ENCODE measurements at regions not wholly inside any gene's neighbourhood (a gene's known extent, or its start where the extent isn't known, plus 50 kb on each side); places are given as distances from the start of the nearest gene placed in this dataset.

DNA sequence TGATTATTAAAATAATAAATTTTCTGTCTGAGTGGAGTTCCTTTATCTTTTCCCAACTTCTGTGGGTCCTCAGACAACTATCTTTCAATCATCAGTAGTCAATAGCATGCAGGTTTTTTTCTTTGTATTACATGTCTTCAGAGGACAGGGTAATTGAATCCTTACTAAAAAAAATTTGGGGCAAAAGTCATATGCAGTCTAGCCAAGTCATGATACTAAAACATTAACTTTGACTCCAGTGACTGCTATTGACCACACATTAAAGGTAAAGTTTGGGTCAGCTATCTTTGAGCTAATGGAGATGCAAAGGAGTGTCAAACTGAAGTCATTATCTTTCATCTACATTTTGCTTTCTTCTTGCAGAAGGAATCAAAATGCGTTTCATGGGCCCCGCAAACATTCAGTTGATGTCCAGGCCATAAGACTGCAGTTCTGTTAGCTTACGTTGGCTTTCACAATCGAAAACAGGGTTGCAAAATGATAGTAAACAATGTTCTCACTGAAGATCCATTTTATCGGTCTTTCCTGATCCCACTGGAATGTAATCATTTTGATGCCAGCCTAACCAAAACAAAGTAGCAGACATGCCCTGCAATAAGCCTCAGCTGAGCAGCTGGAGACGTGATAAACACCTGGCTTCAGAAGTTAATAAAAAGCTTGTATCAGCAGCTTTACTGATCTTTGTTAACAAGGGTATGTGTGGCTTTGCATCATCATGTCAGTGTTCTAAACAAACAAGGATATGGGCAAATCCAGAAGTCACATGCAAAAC lies 186.1 kb upstream of the PRLR start:
- Histone ChIP-seq H3K27me3 (ENCODE audit: control insufficient read depth in 1 of 2, insufficient read depth in 2 of 2, low read length in 2 of 2) (no peaks in the 10 kb centered on the region), H3K9me3 (ENCODE audit: low read length) (no peaks in the 10 kb centered on the region), H3K4me3 (ENCODE audit: low read depth in 1 of 2, low read length in 2 of 2) (no peak overlapping the region), H3K36me3 (ENCODE audit: insufficient read depth, low read length) (no peaks in the 10 kb centered on the region), H3K9ac (ENCODE audit: low read length) (no peak overlapping the region), H3K27ac (ENCODE audit: low read depth, low read length) (no peak overlapping the region), H3K4me1 (ENCODE audit: insufficient read depth, low read length) (no peaks in the 10 kb centered on the region)

DNA sequence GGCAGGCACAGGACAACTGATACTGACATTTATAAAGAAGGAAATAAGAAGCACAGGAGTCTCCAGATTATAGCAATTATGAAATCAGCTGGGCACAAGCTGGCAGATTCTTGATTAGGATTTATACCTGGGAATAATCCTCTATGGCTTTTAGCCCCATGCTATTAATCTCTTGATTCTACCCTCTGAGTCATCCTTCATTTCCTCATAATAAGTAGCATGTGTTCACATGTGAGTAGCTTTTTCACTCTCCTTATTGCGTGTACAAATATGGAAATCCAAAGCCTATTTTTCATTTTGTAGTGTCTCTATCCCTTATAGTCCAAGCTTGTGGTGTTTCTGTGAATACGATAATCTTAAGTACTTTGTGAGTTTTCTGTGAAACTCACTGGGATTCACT lies 185.0 kb upstream of the PRLR start:
- Histone ChIP-seq H3K4me3 (ENCODE audit: low read depth in 1 of 2, low read length in 2 of 2) (no peak overlapping the region), H3K9me3 (ENCODE audit: low read length) (no peaks in the 10 kb centered on the region), H3K36me3 (ENCODE audit: insufficient read depth, low read length) (no peaks in the 10 kb centered on the region), H3K4me1 (ENCODE audit: insufficient read depth, low read length) (no peaks in the 10 kb centered on the region), H3K27ac (ENCODE audit: low read depth, low read length) (no peak overlapping the region), H3K9ac (ENCODE audit: low read length) (no peak overlapping the region), H3K27me3 (ENCODE audit: control insufficient read depth in 1 of 2, insufficient read depth in 2 of 2, low read length in 2 of 2) (no peaks in the 10 kb centered on the region)

DNA sequence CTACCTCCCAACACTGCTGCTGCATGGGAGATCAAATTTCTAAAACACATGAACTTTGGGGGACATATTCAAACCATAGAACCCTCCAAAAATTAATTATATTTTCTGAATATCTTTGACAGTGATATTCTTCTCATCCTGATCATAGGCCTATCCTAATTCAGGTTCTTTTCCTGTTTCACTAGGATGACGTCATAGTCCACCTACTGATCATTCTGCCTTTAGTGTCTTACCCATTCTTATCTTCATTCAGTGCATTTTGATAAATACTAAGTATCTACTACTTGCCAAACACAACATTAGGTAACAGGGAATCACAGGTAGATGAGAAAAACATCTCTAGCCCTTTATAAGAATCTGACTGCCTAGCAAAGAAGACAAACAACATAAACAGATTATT lies 179.1 kb upstream of the PRLR start:
- no peak overlapping the region for H3K4me3 ChIP-seq (ENCODE audit: low read depth in 1 of 2, low read length in 2 of 2)
- H3K9ac ChIP-seq (ENCODE audit: low read length) = no peak overlapping the region
- H3K9me3 ChIP-seq (ENCODE audit: low read length) = no peaks in the 10 kb centered on the region
- H3K27ac ChIP-seq (ENCODE audit: low read depth, low read length) = no peak overlapping the region
- no peaks in the 10 kb centered on the region for H3K27me3 ChIP-seq (ENCODE audit: control insufficient read depth in 1 of 2, insufficient read depth in 2 of 2, low read length in 2 of 2)
- H3K36me3 ChIP-seq (ENCODE audit: insufficient read depth, low read length) = no peaks in the 10 kb centered on the region
- no peaks in the 10 kb centered on the region for H3K4me1 ChIP-seq (ENCODE audit: insufficient read depth, low read length)

DNA sequence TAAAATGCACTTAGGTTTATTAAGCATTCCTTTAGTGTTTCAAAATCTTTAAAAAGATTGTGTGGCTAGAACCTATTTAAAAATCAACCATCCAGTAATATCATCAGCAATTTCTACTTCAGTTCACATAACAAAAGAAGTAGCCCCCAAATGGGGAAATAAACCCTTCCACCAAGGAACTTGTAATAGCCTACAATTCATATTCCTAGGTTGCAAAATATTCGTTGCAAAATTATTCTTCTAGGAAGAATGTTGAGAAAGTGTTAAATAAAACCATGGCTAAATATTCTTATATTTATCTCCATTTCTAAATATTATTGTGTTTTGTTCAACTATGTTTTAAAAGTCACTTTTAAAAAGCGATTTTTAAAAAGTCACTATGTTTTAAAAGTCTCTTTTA lies 177.9 kb upstream of the PRLR start:
- H3K9me3 ChIP-seq (ENCODE audit: low read length) = no peaks in the 10 kb centered on the region
- no peak overlapping the region for H3K4me3 ChIP-seq (ENCODE audit: low read depth in 1 of 2, low read length in 2 of 2)
- no peaks in the 10 kb centered on the region for H3K4me1 ChIP-seq (ENCODE audit: insufficient read depth, low read length)
- no peaks in the 10 kb centered on the region for H3K36me3 ChIP-seq (ENCODE audit: insufficient read depth, low read length)
- H3K27me3 ChIP-seq (ENCODE audit: control insufficient read depth in 1 of 2, insufficient read depth in 2 of 2, low read length in 2 of 2) = no peaks in the 10 kb centered on the region
- H3K27ac ChIP-seq (ENCODE audit: low read depth, low read length) = no peak overlapping the region
- no peak overlapping the region for H3K9ac ChIP-seq (ENCODE audit: low read length)

DNA sequence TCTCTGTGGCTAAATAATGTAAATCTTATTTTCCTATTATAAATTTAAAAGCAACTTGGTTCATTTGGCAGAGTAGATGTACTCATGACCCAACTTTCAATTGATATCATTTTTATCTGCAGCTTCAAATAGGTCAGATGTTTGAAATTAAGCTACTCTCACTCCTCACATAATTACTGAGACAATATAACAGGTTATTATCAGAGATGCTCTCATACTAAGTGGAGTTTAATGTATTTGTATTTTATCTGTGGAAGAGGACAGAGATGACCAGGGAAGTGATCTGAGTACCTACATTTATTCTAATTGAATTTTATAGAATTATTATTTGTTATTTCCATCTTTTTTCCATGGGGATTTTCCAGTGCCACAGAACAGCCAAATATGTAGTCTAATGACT lies 177.4 kb upstream of the PRLR start:
- Histone ChIP-seq H3K27ac (ENCODE audit: low read depth, low read length) (no peak overlapping the region), H3K4me1 (ENCODE audit: insufficient read depth, low read length) (no peaks in the 10 kb centered on the region), H3K27me3 (ENCODE audit: control insufficient read depth in 1 of 2, insufficient read depth in 2 of 2, low read length in 2 of 2) (no peaks in the 10 kb centered on the region), H3K9me3 (ENCODE audit: low read length) (no peaks in the 10 kb centered on the region), H3K36me3 (ENCODE audit: insufficient read depth, low read length) (no peaks in the 10 kb centered on the region), H3K9ac (ENCODE audit: low read length) (no peak overlapping the region), H3K4me3 (ENCODE audit: low read depth in 1 of 2, low read length in 2 of 2) (no peak overlapping the region)

- H3K27ac ChIP-seq (ENCODE audit: low read depth, low read length) = no peak overlapping the region
- H3K27me3 ChIP-seq (ENCODE audit: control insufficient read depth in 1 of 2, insufficient read depth in 2 of 2, low read length in 2 of 2) = no peaks in the 10 kb centered on the region
- no peaks in the 10 kb centered on the region for H3K36me3 ChIP-seq (ENCODE audit: insufficient read depth, low read length)
- no peaks in the 10 kb centered on the region for H3K9me3 ChIP-seq (ENCODE audit: low read length)
- H3K9ac ChIP-seq (ENCODE audit: low read length) = no peak overlapping the region
- no peaks in the 10 kb centered on the region for H3K4me1 ChIP-seq (ENCODE audit: insufficient read depth, low read length)
- no peak overlapping the region for H3K4me3 ChIP-seq (ENCODE audit: low read depth in 1 of 2, low read length in 2 of 2)
Measured at GRCh38 chr5:35405938-35406337, 175.7 kb upstream of the PRLR start.

GRCh38 chr5:35404701-35405100 lies 174.4 kb upstream of the PRLR start:
- Histone ChIP-seq H3K27ac (ENCODE audit: low read depth, low read length) (no peak overlapping the region), H3K4me3 (ENCODE audit: low read depth in 1 of 2, low read length in 2 of 2) (no peak overlapping the region), H3K27me3 (ENCODE audit: control insufficient read depth in 1 of 2, insufficient read depth in 2 of 2, low read length in 2 of 2) (no peaks in the 10 kb centered on the region), H3K36me3 (ENCODE audit: insufficient read depth, low read length) (no peaks in the 10 kb centered on the region), H3K4me1 (ENCODE audit: insufficient read depth, low read length) (no peaks in the 10 kb centered on the region), H3K9ac (ENCODE audit: low read length) (no peak overlapping the region), H3K9me3 (ENCODE audit: low read length) (no peaks in the 10 kb centered on the region)

DNA sequence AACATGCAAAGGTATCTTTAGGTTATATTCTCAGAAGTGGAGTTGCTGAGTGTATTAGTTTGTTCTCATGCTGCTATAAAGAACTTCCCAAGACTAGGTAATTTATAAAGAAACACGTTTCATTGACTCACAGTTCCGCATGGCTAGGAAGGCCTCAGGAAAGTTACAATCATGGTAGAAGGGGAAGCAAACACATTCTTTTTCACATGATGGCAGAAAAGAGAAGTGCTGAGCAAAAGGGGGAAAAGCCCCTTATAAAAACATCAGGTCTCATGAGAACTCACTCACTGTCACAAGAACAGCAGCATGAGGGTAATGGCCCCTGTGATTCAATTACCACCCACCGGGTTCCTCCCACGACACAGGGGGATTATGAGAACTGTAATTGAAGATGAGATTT lies 163.6 kb upstream of the PRLR start:
- Histone ChIP-seq H3K9ac (ENCODE audit: low read length) (no peak overlapping the region), H3K36me3 (ENCODE audit: insufficient read depth, low read length) (no peaks in the 10 kb centered on the region), H3K9me3 (ENCODE audit: low read length) (no peaks in the 10 kb centered on the region), H3K4me1 (ENCODE audit: insufficient read depth, low read length) (no peaks in the 10 kb centered on the region), H3K4me3 (ENCODE audit: low read depth in 1 of 2, low read length in 2 of 2) (no peak overlapping the region), H3K27me3 (ENCODE audit: control insufficient read depth in 1 of 2, insufficient read depth in 2 of 2, low read length in 2 of 2) (no peaks in the 10 kb centered on the region), H3K27ac (ENCODE audit: low read depth, low read length) (no peak overlapping the region)

DNA sequence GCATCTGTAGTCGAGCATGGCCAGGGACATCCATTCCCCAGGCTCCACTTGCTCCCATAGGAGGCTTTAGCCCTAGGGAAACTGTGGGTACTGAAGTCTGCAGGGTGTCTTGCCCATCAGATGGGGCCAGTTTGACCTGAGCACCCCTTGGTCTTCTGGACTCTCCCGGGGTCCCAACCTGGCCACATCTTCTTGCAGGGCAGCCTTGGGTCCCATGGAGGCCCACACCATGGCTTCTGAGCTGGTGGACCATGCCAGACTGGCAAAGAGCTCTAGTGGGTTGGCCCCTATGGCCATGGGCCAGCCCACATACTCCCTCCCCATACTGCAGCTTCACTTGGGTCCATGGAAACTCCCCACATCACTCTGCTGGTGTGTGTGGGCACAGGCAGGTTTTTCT lies 154.4 kb upstream of the PRLR start:
- H3K4me3 ChIP-seq (ENCODE audit: low read depth in 1 of 2, low read length in 2 of 2) = no peak overlapping the region

DNA sequence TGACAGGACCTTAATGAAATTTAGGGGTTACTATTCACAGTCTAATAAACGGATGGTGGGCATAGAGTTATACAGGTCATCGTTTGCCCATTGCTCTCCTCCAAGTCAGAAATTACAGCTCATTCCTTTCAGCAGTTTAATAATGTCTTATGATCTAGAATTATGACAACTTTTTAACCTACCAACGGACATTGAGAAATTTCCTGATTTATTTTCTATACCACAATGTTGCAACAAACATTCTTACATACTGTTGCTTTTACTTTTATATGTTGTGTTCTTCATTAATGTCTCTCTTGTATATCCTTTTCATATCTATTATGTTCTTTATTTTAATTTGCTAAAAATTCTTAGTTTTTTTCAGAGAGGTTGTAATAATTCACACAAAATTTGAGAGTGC lies 152.8 kb upstream of the PRLR start:
- H3K27ac ChIP-seq (ENCODE audit: low read depth, low read length) = no peak overlapping the region

More for the DNA sequence above, 154.4 kb upstream of the PRLR start:
- no peak overlapping the region for H3K9ac ChIP-seq (ENCODE audit: low read length)
- H3K9me3 ChIP-seq (ENCODE audit: low read length) = no peaks in the 10 kb centered on the region
- no peaks in the 10 kb centered on the region for H3K4me1 ChIP-seq (ENCODE audit: insufficient read depth, low read length)
- H3K27ac ChIP-seq (ENCODE audit: low read depth, low read length) = no peak overlapping the region
- H3K36me3 ChIP-seq (ENCODE audit: insufficient read depth, low read length) = no peaks in the 10 kb centered on the region
- no peaks in the 10 kb centered on the region for H3K27me3 ChIP-seq (ENCODE audit: control insufficient read depth in 1 of 2, insufficient read depth in 2 of 2, low read length in 2 of 2)

DNA sequence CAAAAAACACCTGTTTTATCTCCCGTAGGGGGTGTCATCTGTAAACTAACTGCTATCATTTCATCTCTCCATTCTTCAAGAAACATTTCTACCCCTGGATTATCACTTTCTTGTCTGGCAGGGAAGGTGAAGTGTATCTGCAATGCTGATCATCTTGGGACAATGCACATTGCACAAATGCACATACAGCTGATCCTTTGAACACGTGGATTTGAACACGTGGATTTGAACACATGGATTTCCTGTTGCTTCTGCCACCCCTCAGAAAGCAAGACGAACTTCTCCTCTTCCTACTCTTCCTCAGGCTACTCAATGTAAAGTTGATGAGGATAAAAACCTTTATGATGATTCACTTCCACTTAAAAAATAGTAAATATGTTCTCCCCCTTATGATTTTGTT lies 147.4 kb upstream of the PRLR start:
- Histone ChIP-seq H3K9me3 (ENCODE audit: low read length) (no peaks in the 10 kb centered on the region), H3K9ac (ENCODE audit: low read length) (no peak overlapping the region), H3K27ac (ENCODE audit: low read depth, low read length) (no peak overlapping the region), H3K4me1 (ENCODE audit: insufficient read depth, low read length) (no peaks in the 10 kb centered on the region), H3K36me3 (ENCODE audit: insufficient read depth, low read length) (no peaks in the 10 kb centered on the region), H3K27me3 (ENCODE audit: control insufficient read depth in 1 of 2, insufficient read depth in 2 of 2, low read length in 2 of 2) (no peaks in the 10 kb centered on the region), H3K4me3 (ENCODE audit: low read depth in 1 of 2, low read length in 2 of 2) (no peak overlapping the region)

More for the DNA sequence above, 152.8 kb upstream of the PRLR start:
- Histone ChIP-seq H3K27me3 (ENCODE audit: control insufficient read depth in 1 of 2, insufficient read depth in 2 of 2, low read length in 2 of 2) (no peaks in the 10 kb centered on the region), H3K9me3 (ENCODE audit: low read length) (no peaks in the 10 kb centered on the region), H3K4me3 (ENCODE audit: low read depth in 1 of 2, low read length in 2 of 2) (no peak overlapping the region), H3K9ac (ENCODE audit: low read length) (no peak overlapping the region), H3K4me1 (ENCODE audit: insufficient read depth, low read length) (no peaks in the 10 kb centered on the region), H3K36me3 (ENCODE audit: insufficient read depth, low read length) (no peaks in the 10 kb centered on the region)

DNA sequence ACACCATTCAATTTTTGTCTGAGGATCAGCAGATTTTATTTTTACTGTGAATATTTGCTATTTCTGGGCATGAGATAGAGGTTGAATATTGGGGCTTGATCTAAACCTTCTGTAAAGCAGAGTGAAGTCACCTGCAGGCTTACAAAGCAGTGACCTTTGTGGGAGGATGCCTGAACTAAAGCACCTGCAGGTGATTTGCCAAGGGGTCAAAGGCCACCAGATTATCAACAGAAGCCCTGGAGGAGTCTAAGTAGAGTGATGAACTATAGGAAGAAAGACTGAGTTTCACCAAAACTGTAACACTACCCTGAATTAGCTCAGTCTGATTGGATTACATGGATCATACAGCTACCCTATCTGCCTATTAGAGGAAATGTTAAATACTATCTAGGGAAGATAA lies 144.3 kb upstream of the PRLR start:
- Histone ChIP-seq H3K27ac (ENCODE audit: low read depth, low read length) (no peak overlapping the region), H3K9me3 (ENCODE audit: low read length) (no peaks in the 10 kb centered on the region), H3K36me3 (ENCODE audit: insufficient read depth, low read length) (no peaks in the 10 kb centered on the region), H3K9ac (ENCODE audit: low read length) (no peak overlapping the region), H3K27me3 (ENCODE audit: control insufficient read depth in 1 of 2, insufficient read depth in 2 of 2, low read length in 2 of 2) (no peaks in the 10 kb centered on the region), H3K4me3 (ENCODE audit: low read depth in 1 of 2, low read length in 2 of 2) (no peak overlapping the region), H3K4me1 (ENCODE audit: insufficient read depth, low read length) (no peaks in the 10 kb centered on the region)

All from muscle layer of colon (tissue), 2 donors.